ENCODE measurements at regions not wholly inside any gene's neighbourhood (a gene's known extent, or its start where the extent isn't known, plus 50 kb on each side); places are given as distances from the start of the nearest gene placed in this dataset.

GRCh38 chr10:128304271-128304670 lies 178.0 kb upstream of the MKI67 start:
- Histone ChIP-seq H3K27ac (ENCODE audit: low read depth, low read length) (no peak overlapping the region), H3K27me3 (ENCODE audit: insufficient read depth, low read length) (peaks cover 8% of the 10 kb centered on the region; the same call in 1 of the 2 replicates), H3K36me3 (ENCODE audit: control insufficient read depth in 1 of 2, insufficient read depth in 2 of 2, low read length in 2 of 2) (no peaks in the 10 kb centered on the region), H3K79me2 (ENCODE audit: insufficient read depth, low read length) (no peaks in the 10 kb centered on the region), H3K9me2 (ENCODE audit: insufficient read depth) (no peaks in the 10 kb centered on the region), H2AFZ (ENCODE audit: low read depth, low read length, poor library complexity, severe bottlenecking) (no peak overlapping the region), H3K9ac (ENCODE audit: low read length) (no peak overlapping the region), H3K4me1 (ENCODE audit: control insufficient read depth in 1 of 2, insufficient read depth in 2 of 2, low read length in 2 of 2) (no peaks in the 10 kb centered on the region), H3K4me2 (ENCODE audit: low read length) (no peak overlapping the region), H4K20me1 (ENCODE audit: insufficient read depth) (no peaks in the 10 kb centered on the region), H3K9me3 (ENCODE audit: control insufficient read depth in 1 of 2, insufficient read depth in 1 of 2, low read depth in 1 of 2, low read length in 2 of 2) (no peaks in the 10 kb centered on the region), H3K4me3 (replicated peaks in 1 of 2; ENCODE audit: low read depth in 1 of 2, low read length in 2 of 2) (no peak overlapping the region)
- TF ChIP-seq ATF3 (IDR thresholded peaks at IDR 0.05) (no peak), JUND (IDR thresholded peaks at IDR 0.05) (no peak)
- ChIA-PET CTCF (no interaction called here), POLR2A (no interaction called here), RAD21 (ENCODE audit: low non-redundant PET in 1 of 2, low total read pairs in 2 of 2, uncharacterized antibody in 2 of 2, unreplicated experiment in 2 of 2) (no interaction called here)
- BruUV-seq (replicated peaks) = no TSS peak
- ATAC-seq (no peak), DNase-seq (ENCODE audit: low read depth, low spot score) (no peak)
- intact Hi-C loops (cut with micrococcal nuclease) = no loop called here

- H3K36me3 ChIP-seq (ENCODE audit: control insufficient read depth in 1 of 2, insufficient read depth in 2 of 2, low read length in 2 of 2) = no peaks in the 10 kb centered on the region
- no peaks in the 10 kb centered on the region for H3K9me2 ChIP-seq (ENCODE audit: insufficient read depth)
- no peaks in the 10 kb centered on the region for H3K9me3 ChIP-seq (ENCODE audit: control insufficient read depth in 1 of 2, insufficient read depth in 1 of 2, low read depth in 1 of 2, low read length in 2 of 2)
- H3K4me2 ChIP-seq (ENCODE audit: low read length) = no peak overlapping the region
- POLR2A ChIA-PET = no interaction called here
- TF ChIP-seq SIN3A (IDR thresholded peaks at IDR 0.05; ENCODE audit: low read depth) = no peak
- TF ChIP-seq ZFX (IDR thresholded peaks at IDR 0.05) = no peak
- TF ChIP-seq SP1 (IDR thresholded peaks at IDR 0.05; ENCODE audit: low read depth) = no peak
- TF ChIP-seq CTCF (IDR thresholded peaks at IDR 0.05 in 2 of 3, conservative IDR thresholded peaks at IDR 0.05 in 1 of 3; ENCODE audit: borderline replicate concordance in 1 of 3, insufficient read depth in 1 of 3, low read depth in 2 of 3, low read length in 2 of 3) = no peak
- H2AFZ ChIP-seq (ENCODE audit: low read depth, low read length, poor library complexity, severe bottlenecking) = no peak overlapping the region
- H3K27me3 ChIP-seq (ENCODE audit: insufficient read depth, low read length) = peaks cover 19% of the 10 kb centered on the region
- H4K20me1 ChIP-seq (ENCODE audit: insufficient read depth) = no peaks in the 10 kb centered on the region
- no peak overlapping the region for H3K4me3 ChIP-seq (replicated peaks in 1 of 2; ENCODE audit: low read depth in 1 of 2, low read length in 2 of 2)
- RAD21 ChIA-PET (ENCODE audit: low non-redundant PET in 1 of 2, low total read pairs in 2 of 2, uncharacterized antibody in 2 of 2, unreplicated experiment in 2 of 2) = no interaction called here
- H3K79me2 ChIP-seq (ENCODE audit: insufficient read depth, low read length) = no peaks in the 10 kb centered on the region
- ATAC-seq (no peak), DNase-seq (ENCODE audit: low read depth, low spot score) (no peak)
- H3K9ac ChIP-seq (ENCODE audit: low read length) = no peak overlapping the region
- no peaks in the 10 kb centered on the region for H3K4me1 ChIP-seq (ENCODE audit: control insufficient read depth in 1 of 2, insufficient read depth in 2 of 2, low read length in 2 of 2)
- no TSS peak for BruUV-seq (replicated peaks)
- intact Hi-C loops (cut with micrococcal nuclease) = no loop called here
- CTCF ChIA-PET = no interaction called here
- no peak overlapping the region for H3K27ac ChIP-seq (ENCODE audit: low read depth, low read length)
These were observed 179.6 kb upstream of the MKI67 start for GRCh38 chr10:128305601-128306345.
